ENCODE measurements at regions not wholly inside any gene's neighbourhood (a gene's known extent, or its start where the extent isn't known, plus 50 kb on each side); places are given as distances from the start of the nearest gene placed in this dataset.
A peak's percentile ranks its signal among the peaks of the same experiment; 100 is the strongest.
"Not testable (repeated sequence)": the region's sequence is repeated elsewhere in the genome, so short reads cannot be mapped to it uniquely, and the experiment has no call there.

GRCh38 chr7:153090209-153090608 is 330.7 kb downstream of the ACTR3B start:
- no peak for DNase-seq

GRCh38 chr7:153090764-153091163 is 331.2 kb downstream of the ACTR3B start:
- DNase-seq, result no peak

GRCh38 chr7:153091477-153091876 is 331.9 kb downstream of the ACTR3B start:
- DNase-seq, result no peak

GRCh38 chr7:153097511-153098201 is 338.1 kb downstream of the ACTR3B start:
- no peak for DNase-seq

- no peak for DNase-seq
These were observed 339.7 kb downstream of the ACTR3B start for GRCh38 chr7:153099235-153099634.

GRCh38 chr7:153100691-153101237 is 341.2 kb downstream of the ACTR3B start:
- DNase-seq, result no peak

- no peak for DNase-seq
These were observed 343.6 kb downstream of the ACTR3B start for GRCh38 chr7:153103202-153103601.

- DNase-seq, result no peak
These were observed 348.3 kb downstream of the ACTR3B start for GRCh38 chr7:153107826-153108225.

GRCh38 chr7:153109566-153109965 is 350.0 kb downstream of the ACTR3B start:
- DNase-seq, result no peak

GRCh38 chr7:153110606-153111005 is 351.1 kb downstream of the ACTR3B start:
- no peak for DNase-seq

- not testable (repeated sequence) for DNase-seq
These were observed 362.7 kb downstream of the ACTR3B start for GRCh38 chr7:153122255-153122654.

- no peak for DNase-seq
These were observed 370.5 kb downstream of the ACTR3B start for GRCh38 chr7:153130052-153130451.

GRCh38 chr7:153151766-153152165 is 392.2 kb downstream of the ACTR3B start:
- DNase-seq, result no peak

GRCh38 chr7:153152801-153153422 is 393.4 kb downstream of the ACTR3B start:
- no peak for DNase-seq

GRCh38 chr7:153158149-153158548 is 398.6 kb downstream of the ACTR3B start:
- DNase-seq, result no peak

GRCh38 chr7:153170287-153170686 is 410.7 kb downstream of the ACTR3B start:
- DNase-seq, result no peak

GRCh38 chr7:153185936-153186335 is 426.4 kb downstream of the ACTR3B start:
- no peak for DNase-seq

GRCh38 chr7:153188161-153188560 is 428.6 kb downstream of the ACTR3B start:
- no peak for DNase-seq

- DNase-seq, result no peak
These were observed 429.1 kb downstream of the ACTR3B start for GRCh38 chr7:153188630-153189029.

- DNase-seq, result no peak
These were observed 430.9 kb downstream of the ACTR3B start for GRCh38 chr7:153190452-153190851.

GRCh38 chr7:153190986-153191385 is 431.4 kb downstream of the ACTR3B start:
- no peak for DNase-seq

GRCh38 chr7:153193144-153193595 is 433.6 kb downstream of the ACTR3B start:
- peak; percentile 16 for DNase-seq

GRCh38 chr7:153217032-153217431 is 457.5 kb downstream of the ACTR3B start:
- DNase-seq, result no peak

- DNase-seq, result no peak
These were observed 465.3 kb downstream of the ACTR3B start for GRCh38 chr7:153224890-153225289.
